ENCODE measurements at regions not wholly inside any gene's neighbourhood (a gene's known extent, or its start where the extent isn't known, plus 50 kb on each side); places are given as distances from the start of the nearest gene placed in this dataset.

- TF ChIP-seq CTCF (IDR thresholded peaks at IDR 0.05; ENCODE audit: borderline replicate concordance, extremely low read depth, low read length, poor library complexity, severe bottlenecking): no peak
- TF ChIP-seq EZH2 (IDR thresholded peaks at IDR 0.05; ENCODE audit: borderline replicate concordance, low read depth, low read length, severe bottlenecking): no peak
Measured at GRCh38 chr6:77383026-77383425, 80.3 kb downstream of the HTR1B start.

Measured in DND-41 (cell line).